ENCODE measurements at regions not wholly inside any gene's neighbourhood (a gene's known extent, or its start where the extent isn't known, plus 50 kb on each side); places are given as distances from the start of the nearest gene placed in this dataset.

DNA sequence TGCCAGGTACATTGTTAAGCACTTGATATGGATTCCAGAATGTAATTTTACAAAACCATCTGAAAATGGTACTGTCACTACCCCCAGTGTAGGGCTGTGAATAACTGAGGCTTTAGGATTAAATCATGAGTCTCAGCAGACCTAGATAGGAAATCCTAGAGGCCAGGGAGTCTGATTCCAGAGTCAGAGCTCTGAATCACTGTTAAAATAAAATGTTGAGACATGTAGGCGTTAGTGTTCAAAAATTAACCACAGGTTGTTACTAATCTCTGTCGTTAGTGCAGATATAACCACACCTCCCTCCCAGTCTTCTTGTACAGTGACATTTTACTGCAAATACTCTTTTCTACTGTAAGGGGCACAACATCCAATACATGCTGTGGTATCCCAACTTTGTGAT is 1828.8 kb downstream of the MAT2B start:
- H3K27ac ChIP-seq (ENCODE audit: insufficient read depth, low read depth, low read length) = no peak overlapping the region
- CTCF ChIA-PET = no interaction called here
- POLR2A ChIA-PET = no interaction called here

More for the DNA sequence above, 1828.8 kb downstream of the MAT2B start:
- Histone ChIP-seq H3K36me3 (ENCODE audit: control insufficient read depth in 2 of 2, extremely low read depth in 1 of 2, insufficient read depth in 2 of 2, low read length in 2 of 2) (no peaks in the 10 kb centered on the region), H3K4me3 (replicated peaks in 1 of 3; ENCODE audit: insufficient read depth in 1 of 3, low read depth in 1 of 3, low read length in 3 of 3) (no peak overlapping the region), H2AFZ (ENCODE audit: low read depth, low read length) (no peak overlapping the region), H3K79me2 (ENCODE audit: control insufficient read depth, insufficient read depth, low read length) (no peaks in the 10 kb centered on the region), H3K4me2 (ENCODE audit: insufficient read depth, low read length) (no peak overlapping the region), H3K9me1 (replicated peaks; ENCODE audit: control insufficient read depth, extremely low read depth, insufficient read depth, low read length) (no peaks in the 10 kb centered on the region), H4K20me1 (replicated peaks; ENCODE audit: control insufficient read depth, extremely low read depth, insufficient read depth, low read length) (no peaks in the 10 kb centered on the region), H3K27me3 (ENCODE audit: control insufficient read depth in 2 of 2, insufficient read depth in 2 of 2, low read length in 2 of 2) (no peaks in the 10 kb centered on the region), H3K9me3 (replicated peaks; ENCODE audit: control insufficient read depth, insufficient read depth, low read length) (no peaks in the 10 kb centered on the region), H3K9ac (replicated peaks; ENCODE audit: extremely low read depth, insufficient read depth, low read length) (no peak overlapping the region), H3K4me1 (ENCODE audit: control insufficient read depth, extremely low read depth, insufficient read depth, low read length) (peaks cover under 1% of the 10 kb centered on the region)
- no TSS peak for BruUV-seq (replicated peaks)
- dilution Hi-C loops (cut with MboI; ENCODE audit: extremely low pct_ligation_motif_present, low sequenced_read_pairs) = no loop called here
- intact Hi-C loops (cut with micrococcal nuclease) = no loop called here
- no peak for TF ChIP-seq GATA2 (IDR thresholded peaks at IDR 0.05; ENCODE audit: insufficient read depth, insufficient read length, low read depth, low read length)
- TF ChIP-seq, protein P1, sequence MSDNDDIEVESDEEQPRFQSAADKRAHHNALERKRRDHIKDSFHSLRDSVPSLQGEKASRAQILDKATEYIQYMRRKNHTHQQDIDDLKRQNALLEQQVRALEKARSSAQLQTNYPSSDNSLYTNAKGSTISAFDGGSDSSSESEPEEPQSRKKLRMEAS (IDR thresholded peaks at IDR 0.05; ENCODE audit: insufficient read depth, insufficient read length) = no peak
- TF ChIP-seq FOS (IDR thresholded peaks at IDR 0.05; ENCODE audit: borderline replicate concordance, insufficient read depth, low read length) = no peak
- TF ChIP-seq, protein P2, sequence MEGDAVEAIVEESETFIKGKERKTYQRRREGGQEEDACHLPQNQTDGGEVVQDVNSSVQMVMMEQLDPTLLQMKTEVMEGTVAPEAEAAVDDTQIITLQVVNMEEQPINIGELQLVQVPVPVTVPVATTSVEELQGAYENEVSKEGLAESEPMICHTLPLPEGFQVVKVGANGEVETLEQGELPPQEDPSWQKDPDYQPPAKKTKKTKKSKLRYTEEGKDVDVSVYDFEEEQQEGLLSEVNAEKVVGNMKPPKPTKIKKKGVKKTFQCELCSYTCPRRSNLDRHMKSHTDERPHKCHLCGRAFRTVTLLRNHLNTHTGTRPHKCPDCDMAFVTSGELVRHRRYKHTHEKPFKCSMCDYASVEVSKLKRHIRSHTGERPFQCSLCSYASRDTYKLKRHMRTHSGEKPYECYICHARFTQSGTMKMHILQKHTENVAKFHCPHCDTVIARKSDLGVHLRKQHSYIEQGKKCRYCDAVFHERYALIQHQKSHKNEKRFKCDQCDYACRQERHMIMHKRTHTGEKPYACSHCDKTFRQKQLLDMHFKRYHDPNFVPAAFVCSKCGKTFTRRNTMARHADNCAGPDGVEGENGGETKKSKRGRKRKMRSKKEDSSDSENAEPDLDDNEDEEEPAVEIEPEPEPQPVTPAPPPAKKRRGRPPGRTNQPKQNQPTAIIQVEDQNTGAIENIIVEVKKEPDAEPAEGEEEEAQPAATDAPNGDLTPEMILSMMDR (IDR thresholded peaks at IDR 0.05; ENCODE audit: extremely low read depth in 1 of 2, insufficient read depth in 1 of 2, low read depth in 1 of 2, low read length in 2 of 2) = no peak
- TF ChIP-seq POLR2A (IDR thresholded peaks at IDR 0.05; ENCODE audit: low read depth, low read length) = no peak
- no peak for TF ChIP-seq JUN (IDR thresholded peaks at IDR 0.05; ENCODE audit: borderline replicate concordance, insufficient read depth, insufficient read length, low read depth)
- no peak for TF ChIP-seq EZH2 (IDR thresholded peaks at IDR 0.05; ENCODE audit: borderline replicate concordance, low read depth, low read length, severe bottlenecking)
- no peak for TF ChIP-seq MYC (IDR thresholded peaks at IDR 0.05; ENCODE audit: low read depth, low read length)
- TF ChIP-seq POLR2AphosphoS5 (IDR thresholded peaks at IDR 0.05; ENCODE audit: insufficient read depth, low read depth, low read length) = no peak
- FAIRE-seq (no peak), DNase-seq (ENCODE audit: low read depth, low spot score) (no peak)

Data from endothelial cell of umbilical vein (primary cell).